ENCODE measurements at regions not wholly inside any gene's neighbourhood (a gene's known extent, or its start where the extent isn't known, plus 50 kb on each side); places are given as distances from the start of the nearest gene placed in this dataset.

GRCh38 chr13:44151474-44151873 lies 222.2 kb upstream of the SERP2 start:
- Histone ChIP-seq H3K23ac (ENCODE audit: insufficient read length, low read depth, low read length) (no peak overlapping the region), H3K4ac (ENCODE audit: low read depth, low read length) (no peak overlapping the region), H2BK15ac (ENCODE audit: low read depth, low read length) (no peak overlapping the region), H2BK12ac (ENCODE audit: insufficient read length, low read depth, low read length) (no peak overlapping the region), H2AFZ (ENCODE audit: low read length) (no peak overlapping the region), H4K5ac (ENCODE audit: insufficient read length, low read depth, low read length) (no peak overlapping the region), H3K4me1 (ENCODE audit: insufficient read depth, low read length) (no peaks in the 10 kb centered on the region), H2AK5ac (ENCODE audit: insufficient read length, low read length) (no peak overlapping the region), H3K9ac (ENCODE audit: extremely low read depth, insufficient read length, low read length) (no peak overlapping the region), H3K56ac (ENCODE audit: insufficient read length, low read depth, low read length) (no peak overlapping the region), H3K14ac (ENCODE audit: insufficient read depth, low read length) (no peak overlapping the region), H4K8ac (replicated peaks; ENCODE audit: insufficient read length, low read depth, low read length) (no peak overlapping the region), H4K20me1 (ENCODE audit: control insufficient read depth, insufficient read depth, insufficient read length) (no peaks in the 10 kb centered on the region), H3K9me3 (ENCODE audit: control insufficient read depth, low read depth, low read length) (no peaks in the 10 kb centered on the region), H4K91ac (ENCODE audit: insufficient read length, low read depth, low read length) (no peak overlapping the region), H3K79me1 (ENCODE audit: insufficient read depth, low read depth, low read length, poor library complexity, severe bottlenecking) (no peaks in the 10 kb centered on the region), H2BK120ac (ENCODE audit: low read depth, low read length, poor library complexity, severe bottlenecking) (no peak overlapping the region), H3K4me2 (ENCODE audit: insufficient read depth, insufficient read length, low read length) (no peak overlapping the region), H2BK5ac (ENCODE audit: insufficient read length, low read length) (no peak overlapping the region), H2BK20ac (ENCODE audit: low read depth, low read length, poor library complexity, severe bottlenecking) (no peak overlapping the region), H3K79me2 (ENCODE audit: insufficient read depth, low read length) (no peaks in the 10 kb centered on the region), H3K23me2 (ENCODE audit: insufficient read length, low read depth, low read length, poor library complexity, severe bottlenecking) (no peaks in the 10 kb centered on the region), H3K27ac (ENCODE audit: insufficient read length, low read depth, low read length) (no peak overlapping the region), H3T11ph (ENCODE audit: low read length) (no peak overlapping the region), H3K18ac (ENCODE audit: insufficient read length, low read depth, low read length) (no peak overlapping the region), H3K27me3 (ENCODE audit: insufficient read depth, low read length) (no peaks in the 10 kb centered on the region)
- Mint-ChIP-seq H3K27ac (no peak overlapping the region), H3K4me3 (no peak overlapping the region), H3K36me3 (ENCODE audit: insufficient read depth in 1 of 3, low read depth in 3 of 3) (no peaks in the 10 kb centered on the region), H3K9me3 (no peaks in the 10 kb centered on the region; a peak in 1 of 5 replicates), H3K4me1 (peaks cover 10 to 16% of the 10 kb centered on the region in 2 experiments), H3K27me3 (ENCODE audit: low read depth) (no peaks in the 10 kb centered on the region; the same call in 1 of the 2 replicates)
- DNase-seq: no peak
- TF ChIP-seq, protein P1, sequence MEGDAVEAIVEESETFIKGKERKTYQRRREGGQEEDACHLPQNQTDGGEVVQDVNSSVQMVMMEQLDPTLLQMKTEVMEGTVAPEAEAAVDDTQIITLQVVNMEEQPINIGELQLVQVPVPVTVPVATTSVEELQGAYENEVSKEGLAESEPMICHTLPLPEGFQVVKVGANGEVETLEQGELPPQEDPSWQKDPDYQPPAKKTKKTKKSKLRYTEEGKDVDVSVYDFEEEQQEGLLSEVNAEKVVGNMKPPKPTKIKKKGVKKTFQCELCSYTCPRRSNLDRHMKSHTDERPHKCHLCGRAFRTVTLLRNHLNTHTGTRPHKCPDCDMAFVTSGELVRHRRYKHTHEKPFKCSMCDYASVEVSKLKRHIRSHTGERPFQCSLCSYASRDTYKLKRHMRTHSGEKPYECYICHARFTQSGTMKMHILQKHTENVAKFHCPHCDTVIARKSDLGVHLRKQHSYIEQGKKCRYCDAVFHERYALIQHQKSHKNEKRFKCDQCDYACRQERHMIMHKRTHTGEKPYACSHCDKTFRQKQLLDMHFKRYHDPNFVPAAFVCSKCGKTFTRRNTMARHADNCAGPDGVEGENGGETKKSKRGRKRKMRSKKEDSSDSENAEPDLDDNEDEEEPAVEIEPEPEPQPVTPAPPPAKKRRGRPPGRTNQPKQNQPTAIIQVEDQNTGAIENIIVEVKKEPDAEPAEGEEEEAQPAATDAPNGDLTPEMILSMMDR (conservative IDR thresholded peaks at IDR 0.05): no peak
- no CpG with 5 or more reads among the region's 2 CpGs for WGBS (ENCODE audit: extremely low coverage, insufficient read length, low lambda C conversion rate)

Measured in H9 (cell line).